IPS-15b (cell line): ENCODE measurements at regions not wholly inside any gene's neighbourhood (a gene's known extent, or its start where the extent isn't known, plus 50 kb on each side); places are given as distances from the start of the nearest gene placed in this dataset.
"Not testable (repeated sequence)": the region's sequence is repeated elsewhere in the genome, so short reads cannot be mapped to it uniquely, and the experiment has no call there.

Experiments used
- H3K27me3 ChIP-seq: one replicate; pipeline ENCODE4 v1.6.1; 2013; ENCODE audit warnings: low read length; ENCODE audit not compliant: control insufficient read depth, insufficient read depth
- H3K36me3 ChIP-seq: one replicate; pipeline ENCODE4 v1.6.1; 2013; ENCODE audit warnings: low read length; ENCODE audit not compliant: control insufficient read depth, insufficient read depth
- H3K4me1 ChIP-seq: one replicate; pipeline ENCODE4 v1.6.1; 2013; ENCODE audit warnings: mild to moderate bottlenecking, low read length; ENCODE audit not compliant: control insufficient read depth, insufficient read depth
- H3K4me3 ChIP-seq: one replicate; pipeline ENCODE4 v1.5.1; 2013; ENCODE audit warnings: low read depth, low read length
- H3K9ac ChIP-seq: one replicate; pipeline ENCODE4 v1.6.1; 2013; ENCODE audit warnings: low read depth, mild to moderate bottlenecking, low read length
- H3K9me3 ChIP-seq: one replicate; pipeline ENCODE4 v1.6.1; 2013; ENCODE audit warnings: mild to moderate bottlenecking, low read length; ENCODE audit not compliant: control insufficient read depth, insufficient read depth

DNA sequence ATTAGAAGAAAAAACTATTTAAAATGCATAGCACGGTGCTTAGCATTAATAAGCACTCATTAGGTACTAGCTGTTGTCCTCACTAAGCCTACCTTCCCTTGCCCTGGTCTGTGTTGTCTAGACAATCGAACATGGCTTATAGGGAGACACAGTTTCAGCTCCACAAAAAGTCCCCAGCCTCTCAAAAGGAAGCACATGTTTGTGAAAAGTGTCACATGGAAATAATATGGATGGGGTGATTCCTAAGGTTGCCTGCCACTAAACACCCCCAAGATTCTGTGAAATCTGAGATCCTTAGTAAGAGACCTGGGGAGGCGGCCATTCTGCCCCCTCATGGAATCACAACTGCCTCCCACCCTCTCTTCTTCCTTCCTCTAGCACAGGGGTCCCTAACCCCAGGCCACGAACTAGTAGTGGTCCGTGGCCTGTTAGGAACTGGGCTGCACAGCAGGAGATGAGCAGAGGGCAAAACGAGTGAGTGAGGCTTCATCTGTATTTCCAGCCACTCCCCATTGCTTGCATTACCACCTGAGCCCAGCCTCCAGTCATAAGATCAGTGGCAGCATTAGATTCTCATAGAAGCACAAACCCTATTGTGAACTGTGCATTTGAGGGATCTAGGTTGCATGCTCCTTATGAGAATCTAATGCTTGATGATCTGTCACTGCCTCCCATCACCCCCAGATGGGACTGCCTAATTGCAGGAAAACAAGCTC is 59.6 kb upstream of the NDUFV2 start:
- no peak overlapping the region for H3K4me3 ChIP-seq
- H3K36me3 ChIP-seq: no peaks in the 10 kb centered on the region
- H3K9ac ChIP-seq: no peak overlapping the region
- H3K9me3 ChIP-seq: no peaks in the 10 kb centered on the region
- no peaks in the 10 kb centered on the region for H3K27me3 ChIP-seq
- no peaks in the 10 kb centered on the region for H3K4me1 ChIP-seq

DNA sequence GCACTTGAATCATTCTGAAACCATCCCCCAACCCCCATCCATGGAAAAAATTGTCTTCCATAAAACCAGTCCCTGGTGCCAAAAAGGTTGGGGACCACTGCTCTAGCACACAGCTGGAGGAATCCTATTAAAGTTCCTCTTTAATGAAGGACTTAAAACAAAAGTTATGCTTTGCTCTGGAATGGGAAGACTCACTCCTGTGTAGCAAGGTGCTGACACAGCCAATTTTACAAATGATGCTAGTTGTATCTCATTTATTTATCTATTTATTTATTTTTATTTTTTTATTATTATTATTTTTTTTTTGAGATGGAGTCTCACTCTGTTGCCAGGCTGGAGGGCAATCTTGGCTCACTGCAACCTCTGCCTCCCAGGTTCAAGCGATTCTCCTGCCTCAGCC is 58.9 kb upstream of the NDUFV2 start:
- no peaks in the 10 kb centered on the region for H3K9me3 ChIP-seq
- H3K27me3 ChIP-seq: no peaks in the 10 kb centered on the region
- H3K4me3 ChIP-seq: no peak overlapping the region
- no peaks in the 10 kb centered on the region for H3K36me3 ChIP-seq
- no peaks in the 10 kb centered on the region for H3K4me1 ChIP-seq
- H3K9ac ChIP-seq: no peak overlapping the region

DNA sequence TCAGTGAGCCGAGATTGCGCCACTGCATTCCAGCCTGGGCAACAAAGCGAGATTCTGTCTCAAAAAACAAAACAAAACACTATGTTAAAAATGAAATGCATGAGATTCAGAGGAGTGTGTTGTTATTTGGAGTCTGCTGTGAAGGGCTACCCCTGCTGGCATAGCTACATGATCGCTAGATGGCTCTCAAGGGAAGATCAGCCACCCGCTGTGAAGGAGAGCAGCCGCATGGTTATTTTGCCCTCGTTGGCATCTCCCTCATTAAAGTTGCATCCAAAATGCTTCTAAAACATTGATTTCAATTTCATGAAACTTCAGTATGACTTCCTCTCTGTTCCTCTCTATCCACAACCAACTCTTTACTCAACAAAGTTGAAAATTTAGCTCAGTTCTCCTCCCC is 54.8 kb upstream of the NDUFV2 start:
- Histone ChIP-seq H3K36me3 (no peaks in the 10 kb centered on the region), H3K9ac (no peak overlapping the region), H3K4me1 (no peaks in the 10 kb centered on the region), H3K9me3 (peaks cover 8% of the 10 kb centered on the region), H3K4me3 (no peak overlapping the region), H3K27me3 (no peaks in the 10 kb centered on the region)

DNA sequence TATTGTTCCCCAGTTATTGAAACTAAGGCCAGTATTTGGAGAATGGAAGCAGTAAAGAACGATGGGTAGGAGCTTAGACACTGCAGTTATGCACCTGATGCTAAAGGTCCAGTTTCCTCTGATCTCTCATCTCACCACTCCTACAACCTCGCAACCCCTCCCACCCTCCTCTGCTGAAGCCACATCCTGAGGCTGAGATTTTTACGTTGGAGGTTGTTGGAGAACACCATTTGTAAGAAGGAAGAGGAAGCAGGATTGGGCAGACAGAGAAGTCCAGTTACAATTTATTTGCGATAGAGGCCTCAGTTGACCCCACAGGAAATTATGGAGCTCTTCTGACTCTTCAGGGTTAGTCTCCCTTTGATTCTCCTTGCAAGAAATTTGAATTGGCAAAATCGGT is 54.3 kb upstream of the NDUFV2 start:
- no peak overlapping the region for H3K4me3 ChIP-seq
- H3K9me3 ChIP-seq: peaks cover 8% of the 10 kb centered on the region
- H3K4me1 ChIP-seq: no peaks in the 10 kb centered on the region
- no peak overlapping the region for H3K9ac ChIP-seq
- no peaks in the 10 kb centered on the region for H3K36me3 ChIP-seq
- H3K27me3 ChIP-seq: no peaks in the 10 kb centered on the region

DNA sequence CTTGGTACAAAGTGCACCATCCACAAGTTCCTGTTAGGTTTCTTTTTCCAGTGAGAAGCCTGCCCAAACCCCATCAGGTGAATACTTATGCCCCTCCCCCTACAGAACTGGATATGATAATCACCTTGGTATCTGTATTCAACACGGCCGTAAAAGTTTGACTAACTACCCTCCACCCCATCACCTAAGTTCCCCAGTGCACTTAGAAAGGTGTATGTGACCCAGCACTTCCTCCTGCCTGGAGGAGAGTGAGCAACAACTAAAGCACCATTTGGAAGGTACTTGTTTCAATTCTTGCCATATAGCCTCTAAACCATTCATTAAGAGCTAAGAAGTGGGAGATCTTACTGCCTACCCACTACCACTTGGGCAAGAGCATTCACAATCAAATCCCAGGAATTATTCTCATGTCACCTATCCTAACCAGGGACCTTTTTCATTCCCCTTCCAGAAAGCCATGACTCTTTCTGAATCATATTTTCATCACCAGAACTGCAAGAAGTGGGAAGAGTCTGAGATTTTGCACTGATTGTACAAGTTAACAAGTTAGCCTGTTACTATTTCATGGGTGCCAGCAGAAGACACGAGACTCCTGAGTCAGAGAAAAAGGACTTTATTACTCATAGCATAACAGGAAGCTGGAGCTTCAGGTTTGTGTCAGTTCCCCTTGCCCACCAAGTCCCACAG is 53.5 kb upstream of the NDUFV2 start:
- Histone ChIP-seq H3K27me3 (no peaks in the 10 kb centered on the region), H3K9ac (no peak overlapping the region), H3K4me1 (no peaks in the 10 kb centered on the region)

DNA sequence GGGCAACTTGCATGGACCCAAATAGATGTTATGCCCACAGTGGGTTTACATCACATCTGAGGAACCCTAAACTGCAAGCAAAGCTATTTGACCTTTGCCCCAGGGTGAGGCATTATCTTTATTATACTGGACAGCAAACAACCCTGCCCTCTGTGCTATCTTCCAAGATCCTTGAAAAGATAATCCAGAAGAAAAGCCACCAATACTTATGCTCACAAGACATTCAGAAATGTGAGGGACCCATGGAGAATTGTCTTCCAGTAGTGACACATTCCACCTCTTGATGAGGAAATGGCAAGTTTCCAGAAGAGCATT is 53.0 kb upstream of the NDUFV2 start:
- Histone ChIP-seq H3K36me3 (no peaks in the 10 kb centered on the region), H3K9me3 (peaks cover 8% of the 10 kb centered on the region), H3K4me3 (no peak overlapping the region), H3K9ac (no peak overlapping the region), H3K27me3 (no peaks in the 10 kb centered on the region), H3K4me1 (no peaks in the 10 kb centered on the region)

More for the DNA sequence above, 53.5 kb upstream of the NDUFV2 start:
- Histone ChIP-seq H3K9me3 (peaks cover 8% of the 10 kb centered on the region), H3K4me3 (no peak overlapping the region), H3K36me3 (no peaks in the 10 kb centered on the region)

DNA sequence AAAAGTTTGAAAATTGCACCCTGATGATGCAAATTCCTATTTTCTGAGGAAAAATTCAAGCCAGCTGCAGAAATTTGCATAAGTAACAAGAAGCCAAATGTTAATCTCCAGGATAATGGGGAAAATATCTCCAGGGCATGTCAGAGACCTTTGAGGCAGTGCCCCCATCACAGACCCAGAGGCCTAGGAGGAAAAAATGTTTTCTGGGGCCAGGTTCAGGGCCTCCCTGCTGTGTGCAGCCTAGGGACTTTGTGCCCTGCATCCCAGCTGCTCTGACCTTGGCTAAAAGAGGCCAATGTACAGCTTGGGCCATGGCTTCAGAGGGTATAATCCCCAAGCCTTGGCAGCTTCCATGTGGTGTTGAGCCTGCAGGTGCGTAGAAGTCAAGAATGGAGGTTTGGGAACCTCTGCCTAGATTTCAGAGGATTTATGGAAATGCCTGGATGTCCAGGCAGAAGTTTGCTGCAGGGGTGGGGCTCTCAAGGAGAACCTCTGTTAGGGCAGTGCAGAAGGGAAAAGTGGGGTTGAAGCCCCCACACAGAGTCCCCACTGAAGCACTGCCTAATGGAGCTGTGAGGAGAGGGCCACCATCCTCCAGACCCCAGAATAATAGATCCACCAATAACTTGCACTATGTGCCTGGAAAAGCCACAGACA is 51.7 kb upstream of the NDUFV2 start:
- not testable (repeated sequence) for H3K27me3 ChIP-seq, H3K4me3 ChIP-seq, H3K4me1 ChIP-seq, H3K36me3 ChIP-seq, H3K9ac ChIP-seq, H3K9me3 ChIP-seq
